ENCODE measurements at regions not wholly inside any gene's neighbourhood (a gene's known extent, or its start where the extent isn't known, plus 50 kb on each side); places are given as distances from the start of the nearest gene placed in this dataset.
A peak's percentile ranks its signal among the peaks of the same experiment; 100 is the strongest.

DNA sequence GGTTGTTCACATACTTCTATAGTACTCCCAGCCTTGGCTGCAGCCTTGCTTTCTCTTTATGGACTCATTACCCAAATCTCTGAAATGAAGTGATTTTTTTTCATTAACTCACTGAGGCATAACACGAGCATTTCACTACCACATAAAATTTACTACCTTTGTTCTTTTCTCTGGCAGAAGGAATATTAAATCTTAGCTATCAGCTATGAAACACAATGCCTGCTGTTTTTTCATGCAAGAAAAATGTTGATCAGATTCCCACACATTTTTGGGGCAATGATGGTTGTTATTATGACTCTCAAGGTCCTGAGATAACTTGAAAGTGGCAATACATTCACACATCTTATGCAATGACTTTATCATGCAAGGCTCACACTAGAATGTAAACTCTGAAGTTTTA is 225.3 kb upstream of the ATP2B1 start:
- no peak overlapping the region for H3K27ac ChIP-seq
- no peaks in the 10 kb centered on the region for H3K36me3 ChIP-seq
- TF ChIP-seq, protein P1, sequence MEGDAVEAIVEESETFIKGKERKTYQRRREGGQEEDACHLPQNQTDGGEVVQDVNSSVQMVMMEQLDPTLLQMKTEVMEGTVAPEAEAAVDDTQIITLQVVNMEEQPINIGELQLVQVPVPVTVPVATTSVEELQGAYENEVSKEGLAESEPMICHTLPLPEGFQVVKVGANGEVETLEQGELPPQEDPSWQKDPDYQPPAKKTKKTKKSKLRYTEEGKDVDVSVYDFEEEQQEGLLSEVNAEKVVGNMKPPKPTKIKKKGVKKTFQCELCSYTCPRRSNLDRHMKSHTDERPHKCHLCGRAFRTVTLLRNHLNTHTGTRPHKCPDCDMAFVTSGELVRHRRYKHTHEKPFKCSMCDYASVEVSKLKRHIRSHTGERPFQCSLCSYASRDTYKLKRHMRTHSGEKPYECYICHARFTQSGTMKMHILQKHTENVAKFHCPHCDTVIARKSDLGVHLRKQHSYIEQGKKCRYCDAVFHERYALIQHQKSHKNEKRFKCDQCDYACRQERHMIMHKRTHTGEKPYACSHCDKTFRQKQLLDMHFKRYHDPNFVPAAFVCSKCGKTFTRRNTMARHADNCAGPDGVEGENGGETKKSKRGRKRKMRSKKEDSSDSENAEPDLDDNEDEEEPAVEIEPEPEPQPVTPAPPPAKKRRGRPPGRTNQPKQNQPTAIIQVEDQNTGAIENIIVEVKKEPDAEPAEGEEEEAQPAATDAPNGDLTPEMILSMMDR (IDR thresholded peaks at IDR 0.05), result no peak
- intact Hi-C loops (cut with DNase I), result no loop called here
- DNase-seq (no peak), ATAC-seq (no peak)
- H3K27me3 ChIP-seq, result no peaks in the 10 kb centered on the region
- H3K4me1 ChIP-seq, result peaks cover 0 to 9% (median 0%) of the 10 kb centered on the region in 9 donors
- WGBS, 2 donors, result 85 to 90% methylated on average over 1 of the region's 1 CpG
- H3K4me3 ChIP-seq, result no peak overlapping the region
- no peaks in the 10 kb centered on the region for H3K9me3 ChIP-seq

DNA sequence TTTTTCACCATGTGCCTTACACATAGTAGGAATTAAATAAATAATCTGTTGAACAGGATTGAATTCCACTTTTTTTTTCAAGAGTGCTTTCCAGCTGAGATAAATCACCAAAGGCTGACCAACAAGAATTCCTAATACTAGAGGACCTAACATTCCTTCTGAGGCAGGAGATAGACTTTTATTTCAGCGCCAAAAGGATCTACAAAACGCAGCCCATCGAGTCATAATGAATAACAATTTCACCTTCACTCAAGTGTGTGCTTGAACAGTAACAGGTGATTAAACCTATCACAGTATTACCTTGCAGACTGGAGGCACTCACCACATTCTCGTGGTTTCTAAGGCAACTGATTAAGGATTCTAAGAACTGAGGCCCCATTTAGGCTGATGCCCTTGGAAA is 224.3 kb upstream of the ATP2B1 start:
- H3K36me3 ChIP-seq, result no peaks in the 10 kb centered on the region
- H3K4me3 ChIP-seq, result no peak overlapping the region
- peaks cover 0 to 9% (median 0%) of the 10 kb centered on the region in 9 donors for H3K4me1 ChIP-seq
- no peak for ATAC-seq
- H3K27ac ChIP-seq, result no peak overlapping the region
- DNase-seq, result no peak
- intact Hi-C loops (cut with DNase I), result no loop called here
- TF ChIP-seq, protein P1 (IDR thresholded peaks at IDR 0.05), result no peak
- 80 to 86% methylated on average over 4 of the region's 4 CpGs for WGBS, 2 donors
- no peaks in the 10 kb centered on the region for H3K9me3 ChIP-seq
- no peaks in the 10 kb centered on the region for H3K27me3 ChIP-seq

DNA sequence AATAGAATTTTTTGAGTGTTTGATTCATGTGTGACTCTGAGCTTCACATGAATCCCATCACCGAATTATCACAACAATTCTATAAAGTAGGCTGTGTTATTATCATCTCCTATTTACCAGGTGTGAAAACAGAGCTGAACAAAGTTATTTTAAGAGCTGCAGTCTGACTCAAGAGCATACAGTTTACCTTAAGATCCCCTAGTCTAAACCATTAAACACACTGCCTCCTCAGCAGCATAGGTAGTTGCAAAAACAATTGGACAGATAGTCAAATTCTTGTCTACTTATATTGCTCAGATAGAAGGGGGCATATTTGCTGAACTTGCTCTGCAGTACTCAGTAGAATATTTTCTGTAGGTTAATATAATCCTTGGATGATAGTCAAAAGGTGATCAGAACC is 219.8 kb upstream of the ATP2B1 start:
- no peak for ATAC-seq
- 94 to 96% methylated on average over 1 of the region's 1 CpG for whole genome bisulfite sequencing, 2 donors
- no peak overlapping the region for H3K4me3 ChIP-seq

DNA sequence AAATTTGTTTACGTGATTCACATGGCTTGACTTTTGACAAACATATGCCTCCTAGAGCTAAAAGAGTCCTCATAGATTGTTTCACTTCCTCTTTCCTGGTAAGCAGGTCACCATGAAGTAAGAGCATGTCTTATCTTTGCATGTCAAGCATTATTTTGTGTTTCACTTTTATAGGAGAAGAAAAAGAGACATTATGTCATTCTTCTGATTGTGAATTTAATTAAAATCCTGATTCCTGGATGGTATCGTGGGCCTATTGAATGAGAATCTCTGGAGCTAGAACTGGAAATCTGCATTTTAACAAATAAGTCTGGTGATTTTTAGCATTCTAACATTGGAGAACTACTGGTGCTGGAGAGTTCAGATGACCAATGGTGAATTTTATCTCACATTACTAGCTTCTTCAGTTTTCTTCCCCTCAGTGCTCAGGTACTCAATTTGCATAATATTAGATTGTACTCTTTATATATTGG is 218.6 kb upstream of the ATP2B1 start:
- no peak for ATAC-seq
- DNase-seq, result no peak
- H3K27me3 ChIP-seq, result no peaks in the 10 kb centered on the region
- H3K36me3 ChIP-seq, result no peaks in the 10 kb centered on the region
- no peak overlapping the region for H3K4me3 ChIP-seq
- H3K27ac ChIP-seq, result peak overlapping the region in 1 of 10 donors; percentile 51
- H3K9me3 ChIP-seq, result no peaks in the 10 kb centered on the region
- TF ChIP-seq, protein P1 (IDR thresholded peaks at IDR 0.05), result no peak
- intact Hi-C loops (cut with DNase I), result no loop called here
- peaks cover 0 to 3% (median 0%) of the 10 kb centered on the region in 9 donors for H3K4me1 ChIP-seq
- WGBS, 2 donors, result 83 to 91% methylated on average over 2 of the region's 2 CpGs

More for the DNA sequence above, 219.8 kb upstream of the ATP2B1 start:
- intact Hi-C loops (cut with DNase I), result no loop called here
- Histone ChIP-seq H3K27ac (no peak overlapping the region), H3K4me1 (peaks cover 0 to 3% (median 0%) of the 10 kb centered on the region in 9 donors), H3K27me3 (no peaks in the 10 kb centered on the region), H3K36me3 (no peaks in the 10 kb centered on the region), H3K9me3 (no peaks in the 10 kb centered on the region)
- TF ChIP-seq, protein P1 (IDR thresholded peaks at IDR 0.05), result no peak
- DNase-seq, result no peak

Data from heart right ventricle (tissue), 16 donors.